SKM-1 treated with dmso at 0.1 percent for 144 hours (cell line): ENCODE measurements at regions not wholly inside any gene's neighbourhood (a gene's known extent, or its start where the extent isn't known, plus 50 kb on each side); places are given as distances from the start of the nearest gene placed in this dataset.

ENCODE experiments used
- DNase-seq: peaks from one replicate; lab custom pipeline; 2025; ENCODE audit not compliant: unreplicated experiment; lab: John Stamatoyannopoulos, UW

- no peak for DNase-seq
Observed at GRCh38 chr4:130141651-130142050, 1045.7 kb downstream of the C4orf33 start.

- DNase-seq, result no peak
Observed at GRCh38 chr4:130143656-130144055, 1047.7 kb downstream of the C4orf33 start.

- no peak for DNase-seq
Observed at GRCh38 chr4:130146773-130147172, 1050.8 kb downstream of the C4orf33 start.

GRCh38 chr4:130147641-130148040 is 1051.7 kb downstream of the C4orf33 start:
- DNase-seq, result no peak

GRCh38 chr4:130154901-130155300 is 1058.9 kb downstream of the C4orf33 start:
- no peak for DNase-seq

- DNase-seq, result no peak
Observed at GRCh38 chr4:130163701-130164100, 1067.7 kb downstream of the C4orf33 start.

GRCh38 chr4:130165381-130165780 is 1069.4 kb downstream of the C4orf33 start:
- no peak for DNase-seq

GRCh38 chr4:130172156-130172555 is 1076.2 kb downstream of the C4orf33 start:
- DNase-seq, result no peak

- DNase-seq, result no peak
Observed at GRCh38 chr4:130178106-130178505, 1082.2 kb downstream of the C4orf33 start.

- no peak for DNase-seq
Observed at GRCh38 chr4:130183096-130183495, 1087.1 kb downstream of the C4orf33 start.

GRCh38 chr4:130183766-130184165 is 1087.8 kb downstream of the C4orf33 start:
- DNase-seq, result no peak

- no peak for DNase-seq
Observed at GRCh38 chr4:130185123-130185522, 1089.2 kb downstream of the C4orf33 start.

- DNase-seq, result no peak
Observed at GRCh38 chr4:130186931-130187330, 1091.0 kb downstream of the C4orf33 start.

GRCh38 chr4:130187587-130187986 is 1091.6 kb downstream of the C4orf33 start:
- no peak for DNase-seq

- no peak for DNase-seq
Observed at GRCh38 chr4:130192787-130193186, 1096.8 kb downstream of the C4orf33 start.

GRCh38 chr4:130197946-130198345 is 1102.0 kb downstream of the C4orf33 start:
- no peak for DNase-seq

GRCh38 chr4:130203571-130203970 is 1107.6 kb downstream of the C4orf33 start:
- no peak for DNase-seq

GRCh38 chr4:130210864-130211263 is 1114.9 kb downstream of the C4orf33 start:
- no peak for DNase-seq

- DNase-seq, result no peak
Observed at GRCh38 chr4:130214268-130214667, 1118.3 kb downstream of the C4orf33 start.

- DNase-seq, result no peak
Observed at GRCh38 chr4:130233377-130234047, 1137.6 kb downstream of the C4orf33 start.

GRCh38 chr4:130238121-130238520 is 1142.2 kb downstream of the C4orf33 start:
- DNase-seq, result no peak

GRCh38 chr4:130249002-130249401 is 1153.0 kb downstream of the C4orf33 start:
- DNase-seq, result no peak

GRCh38 chr4:130257271-130257670 is 1161.3 kb downstream of the C4orf33 start:
- DNase-seq, result no peak
